OCI-LY7 (cell line): ENCODE measurements at regions not wholly inside any gene's neighbourhood (a gene's known extent, or its start where the extent isn't known, plus 50 kb on each side); places are given as distances from the start of the nearest gene placed in this dataset.

Source experiments
- CTCF ChIP-seq: fragments of 200-600 bp; sonication (generic); conservative IDR thresholded peaks from 2 replicates; pipeline ENCODE4 v1.5.1; 2014; ENCODE audit warnings: mild to moderate bottlenecking, antibody characterized with exemption, low read length, moderate library complexity, mixed read lengths
- EZH2phosphoT487 ChIP-seq: fragments of 200-600 bp; sonication (generic); IDR thresholded peaks from 2 replicates; pipeline ENCODE4 v1.6.1; 2018; ENCODE audit warnings: low read depth, borderline replicate concordance, mild to moderate bottlenecking, mixed run types, antibody characterized with exemption, low read length, moderate library complexity, mixed read lengths

DNA sequence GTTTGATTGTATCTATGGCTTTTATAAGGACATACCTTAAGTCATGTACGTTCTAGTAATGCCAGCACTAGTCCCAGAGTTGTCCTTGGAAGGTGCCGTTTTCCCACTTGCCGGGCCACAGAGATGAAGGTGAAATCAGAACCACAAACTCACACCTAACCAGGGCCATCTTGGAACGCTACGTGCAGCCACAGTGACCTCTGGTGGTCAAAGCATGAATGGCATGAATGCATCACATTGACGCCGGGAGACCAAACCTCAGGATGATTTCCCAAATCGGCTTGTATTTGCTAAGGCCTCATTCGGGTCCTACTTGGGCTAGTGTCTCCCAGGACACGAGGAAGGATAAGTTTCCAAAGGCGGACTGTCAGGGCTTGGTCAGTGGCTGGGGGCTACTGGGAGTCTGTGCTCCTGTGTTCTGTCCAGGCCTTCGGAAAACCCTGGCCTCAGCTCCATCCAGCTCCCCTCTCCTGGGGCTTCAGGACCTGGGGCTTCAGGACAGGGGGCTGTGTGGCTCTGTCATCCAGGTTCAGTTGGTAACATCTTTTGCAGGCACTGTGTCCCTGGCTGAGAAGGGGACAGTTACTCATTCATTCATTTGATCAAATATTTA lies 260.5 kb downstream of the PRDM2 start:
- peak; percentile 96 for TF ChIP-seq CTCF
- no peak for TF ChIP-seq EZH2phosphoT487
